ENCODE measurements at regions not wholly inside any gene's neighbourhood (a gene's known extent, or its start where the extent isn't known, plus 50 kb on each side); places are given as distances from the start of the nearest gene placed in this dataset.

DNA sequence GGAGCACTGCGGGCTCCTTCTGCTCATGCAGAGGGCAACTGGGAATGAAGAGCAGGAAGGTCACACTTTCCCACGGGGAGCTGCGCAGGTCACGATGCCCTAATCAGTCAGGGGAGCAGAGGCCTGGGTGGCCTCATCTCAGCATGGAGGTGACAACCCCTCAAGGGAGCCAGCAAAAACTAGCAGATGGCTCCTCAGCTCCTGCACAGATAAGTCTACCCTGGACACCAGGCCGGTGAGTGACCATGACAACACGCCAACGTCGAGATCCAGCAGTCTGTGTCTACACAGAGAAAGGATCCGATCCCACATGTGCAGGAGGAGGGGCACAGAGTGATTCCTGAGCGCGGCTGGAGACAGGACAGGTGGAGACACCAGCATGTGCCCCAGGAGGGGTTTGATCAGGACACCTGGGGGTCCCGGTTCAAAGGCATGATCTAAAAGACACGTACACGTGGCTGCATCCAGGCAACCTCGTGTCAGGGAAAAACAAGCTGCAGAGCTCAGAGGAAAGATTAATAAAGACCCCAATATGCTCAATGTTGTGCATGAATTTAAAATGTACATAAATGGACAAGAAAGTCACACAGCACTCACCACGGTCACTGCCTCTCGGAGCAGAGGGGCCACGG is 153.7 kb upstream of the SFSWAP start:
- TF ChIP-seq MTA2 (IDR thresholded peaks at IDR 0.05; ENCODE audit: low read depth): no peak
- TF ChIP-seq ARNT (IDR thresholded peaks at IDR 0.05): no peak
- TF ChIP-seq, protein P1, sequence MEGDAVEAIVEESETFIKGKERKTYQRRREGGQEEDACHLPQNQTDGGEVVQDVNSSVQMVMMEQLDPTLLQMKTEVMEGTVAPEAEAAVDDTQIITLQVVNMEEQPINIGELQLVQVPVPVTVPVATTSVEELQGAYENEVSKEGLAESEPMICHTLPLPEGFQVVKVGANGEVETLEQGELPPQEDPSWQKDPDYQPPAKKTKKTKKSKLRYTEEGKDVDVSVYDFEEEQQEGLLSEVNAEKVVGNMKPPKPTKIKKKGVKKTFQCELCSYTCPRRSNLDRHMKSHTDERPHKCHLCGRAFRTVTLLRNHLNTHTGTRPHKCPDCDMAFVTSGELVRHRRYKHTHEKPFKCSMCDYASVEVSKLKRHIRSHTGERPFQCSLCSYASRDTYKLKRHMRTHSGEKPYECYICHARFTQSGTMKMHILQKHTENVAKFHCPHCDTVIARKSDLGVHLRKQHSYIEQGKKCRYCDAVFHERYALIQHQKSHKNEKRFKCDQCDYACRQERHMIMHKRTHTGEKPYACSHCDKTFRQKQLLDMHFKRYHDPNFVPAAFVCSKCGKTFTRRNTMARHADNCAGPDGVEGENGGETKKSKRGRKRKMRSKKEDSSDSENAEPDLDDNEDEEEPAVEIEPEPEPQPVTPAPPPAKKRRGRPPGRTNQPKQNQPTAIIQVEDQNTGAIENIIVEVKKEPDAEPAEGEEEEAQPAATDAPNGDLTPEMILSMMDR (IDR thresholded peaks at IDR 0.05 in 2 of 3, conservative IDR thresholded peaks at IDR 0.05 in 1 of 3; ENCODE audit: insufficient read depth in 2 of 3, low read depth in 1 of 3, low read length in 3 of 3): no peak
- TF ChIP-seq, protein P2, sequence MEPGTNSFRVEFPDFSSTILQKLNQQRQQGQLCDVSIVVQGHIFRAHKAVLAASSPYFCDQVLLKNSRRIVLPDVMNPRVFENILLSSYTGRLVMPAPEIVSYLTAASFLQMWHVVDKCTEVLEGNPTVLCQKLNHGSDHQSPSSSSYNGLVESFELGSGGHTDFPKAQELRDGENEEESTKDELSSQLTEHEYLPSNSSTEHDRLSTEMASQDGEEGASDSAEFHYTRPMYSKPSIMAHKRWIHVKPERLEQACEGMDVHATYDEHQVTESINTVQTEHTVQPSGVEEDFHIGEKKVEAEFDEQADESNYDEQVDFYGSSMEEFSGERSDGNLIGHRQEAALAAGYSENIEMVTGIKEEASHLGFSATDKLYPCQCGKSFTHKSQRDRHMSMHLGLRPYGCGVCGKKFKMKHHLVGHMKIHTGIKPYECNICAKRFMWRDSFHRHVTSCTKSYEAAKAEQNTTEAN (CRISPR knock-in tag; IDR thresholded peaks at IDR 0.05): no peak
- TF ChIP-seq TAF1 (IDR thresholded peaks at IDR 0.05; ENCODE audit: control insufficient read depth, extremely low read depth, insufficient read depth, low read length, severe bottlenecking): no peak
- TF ChIP-seq, protein P3, sequence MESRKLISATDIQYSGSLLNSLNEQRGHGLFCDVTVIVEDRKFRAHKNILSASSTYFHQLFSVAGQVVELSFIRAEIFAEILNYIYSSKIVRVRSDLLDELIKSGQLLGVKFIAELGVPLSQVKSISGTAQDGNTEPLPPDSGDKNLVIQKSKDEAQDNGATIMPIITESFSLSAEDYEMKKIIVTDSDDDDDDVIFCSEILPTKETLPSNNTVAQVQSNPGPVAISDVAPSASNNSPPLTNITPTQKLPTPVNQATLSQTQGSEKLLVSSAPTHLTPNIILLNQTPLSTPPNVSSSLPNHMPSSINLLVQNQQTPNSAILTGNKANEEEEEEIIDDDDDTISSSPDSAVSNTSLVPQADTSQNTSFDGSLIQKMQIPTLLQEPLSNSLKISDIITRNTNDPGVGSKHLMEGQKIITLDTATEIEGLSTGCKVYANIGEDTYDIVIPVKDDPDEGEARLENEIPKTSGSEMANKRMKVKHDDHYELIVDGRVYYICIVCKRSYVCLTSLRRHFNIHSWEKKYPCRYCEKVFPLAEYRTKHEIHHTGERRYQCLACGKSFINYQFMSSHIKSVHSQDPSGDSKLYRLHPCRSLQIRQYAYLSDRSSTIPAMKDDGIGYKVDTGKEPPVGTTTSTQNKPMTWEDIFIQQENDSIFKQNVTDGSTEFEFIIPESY (CRISPR knock-in tag; IDR thresholded peaks at IDR 0.05): no peak
- TF ChIP-seq, protein P4, sequence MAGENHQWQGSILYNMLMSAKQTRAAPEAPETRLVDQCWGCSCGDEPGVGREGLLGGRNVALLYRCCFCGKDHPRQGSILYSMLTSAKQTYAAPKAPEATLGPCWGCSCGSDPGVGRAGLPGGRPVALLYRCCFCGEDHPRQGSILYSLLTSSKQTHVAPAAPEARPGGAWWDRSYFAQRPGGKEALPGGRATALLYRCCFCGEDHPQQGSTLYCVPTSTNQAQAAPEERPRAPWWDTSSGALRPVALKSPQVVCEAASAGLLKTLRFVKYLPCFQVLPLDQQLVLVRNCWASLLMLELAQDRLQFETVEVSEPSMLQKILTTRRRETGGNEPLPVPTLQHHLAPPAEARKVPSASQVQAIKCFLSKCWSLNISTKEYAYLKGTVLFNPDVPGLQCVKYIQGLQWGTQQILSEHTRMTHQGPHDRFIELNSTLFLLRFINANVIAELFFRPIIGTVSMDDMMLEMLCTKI (IDR thresholded peaks at IDR 0.05; ENCODE audit: partially characterized antibody): no peak
- no peak for TF ChIP-seq ZNF3 (CRISPR knock-in tag; IDR thresholded peaks at IDR 0.05)
- TF ChIP-seq POLR2AphosphoS5 (IDR thresholded peaks at IDR 0.05; ENCODE audit: control insufficient read depth, insufficient read depth, low read depth, low read length): no peak
- no peak for TF ChIP-seq TAF15 (IDR thresholded peaks at IDR 0.05; ENCODE audit: low read depth, low read length)
- no peak for TF ChIP-seq MEF2A (IDR thresholded peaks at IDR 0.05; ENCODE audit: control insufficient read depth, low read depth, low read length)
- no peak for TF ChIP-seq CBX8 (IDR thresholded peaks at IDR 0.05; ENCODE audit: borderline replicate concordance, extremely low read depth, low read depth, low read length, poor library complexity, severe bottlenecking)
